DND-41 (cell line): ENCODE measurements at regions not wholly inside any gene's neighbourhood (a gene's known extent, or its start where the extent isn't known, plus 50 kb on each side); places are given as distances from the start of the nearest gene placed in this dataset.

Source experiments
- EZH2 ChIP-seq: IDR thresholded peaks from 3 replicates; pipeline ENCODE4 v1.6.1; 2012; ENCODE audit warnings: borderline replicate concordance, low read depth, mild to moderate bottlenecking, moderate library complexity, low read length, inconsistent platforms; ENCODE audit not compliant: severe bottlenecking
- TF ChIP-seq, protein P1 (sequence below): IDR thresholded peaks from 2 replicates; pipeline ENCODE4 v1.5.1; 2012; ENCODE audit warnings: borderline replicate concordance, low read length, moderate library complexity, mild to moderate bottlenecking; ENCODE audit not compliant: poor library complexity, severe bottlenecking; ENCODE audit errors: extremely low read depth

DNA sequence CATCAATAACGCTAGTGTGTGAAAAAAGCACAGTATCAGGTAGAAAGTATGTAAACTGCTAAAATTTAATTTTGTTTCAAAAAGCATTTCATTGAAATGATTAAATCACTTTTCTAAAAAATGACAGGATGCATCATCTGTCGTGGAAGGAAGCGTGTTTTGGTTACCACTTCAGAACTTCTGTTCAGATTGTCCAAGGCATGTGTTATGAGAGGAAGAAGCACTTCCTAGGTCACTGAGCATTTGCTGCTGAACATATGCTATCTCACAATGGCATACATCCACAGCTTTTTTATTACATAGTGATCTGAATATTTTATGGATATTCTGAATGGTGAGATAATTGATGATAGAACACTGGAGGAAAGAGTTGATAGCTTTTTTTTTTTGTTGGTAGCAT is 737.5 kb downstream of the SATB2 start:
- TF ChIP-seq, protein P1, sequence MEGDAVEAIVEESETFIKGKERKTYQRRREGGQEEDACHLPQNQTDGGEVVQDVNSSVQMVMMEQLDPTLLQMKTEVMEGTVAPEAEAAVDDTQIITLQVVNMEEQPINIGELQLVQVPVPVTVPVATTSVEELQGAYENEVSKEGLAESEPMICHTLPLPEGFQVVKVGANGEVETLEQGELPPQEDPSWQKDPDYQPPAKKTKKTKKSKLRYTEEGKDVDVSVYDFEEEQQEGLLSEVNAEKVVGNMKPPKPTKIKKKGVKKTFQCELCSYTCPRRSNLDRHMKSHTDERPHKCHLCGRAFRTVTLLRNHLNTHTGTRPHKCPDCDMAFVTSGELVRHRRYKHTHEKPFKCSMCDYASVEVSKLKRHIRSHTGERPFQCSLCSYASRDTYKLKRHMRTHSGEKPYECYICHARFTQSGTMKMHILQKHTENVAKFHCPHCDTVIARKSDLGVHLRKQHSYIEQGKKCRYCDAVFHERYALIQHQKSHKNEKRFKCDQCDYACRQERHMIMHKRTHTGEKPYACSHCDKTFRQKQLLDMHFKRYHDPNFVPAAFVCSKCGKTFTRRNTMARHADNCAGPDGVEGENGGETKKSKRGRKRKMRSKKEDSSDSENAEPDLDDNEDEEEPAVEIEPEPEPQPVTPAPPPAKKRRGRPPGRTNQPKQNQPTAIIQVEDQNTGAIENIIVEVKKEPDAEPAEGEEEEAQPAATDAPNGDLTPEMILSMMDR: no peak
- no peak for TF ChIP-seq EZH2
